PC-3 (cell line): ENCODE measurements at regions not wholly inside any gene's neighbourhood (a gene's known extent, or its start where the extent isn't known, plus 50 kb on each side); places are given as distances from the start of the nearest gene placed in this dataset.

Experiments used
- ATAC-seq: fragments of 200-7000 bp; cut with Tn5 transposase; 2 replicates; pipeline ENCODE4 v1.9.1; 2020; ENCODE audit warnings: mild to moderate bottlenecking, moderate library complexity
- BruUV-seq: library from RNA; stranded (reverse); fragments of 400-500 nt; replicated peaks from 2 replicates; lab custom pipeline; 2021; lab: Mats Ljungman, UMichigan
- CTCF ChIA-PET: fragments of 300-600 bp; sonication (Branson Sonifier 250); formaldehyde crosslinking; loops from one replicate; lab custom pipeline; 2022; ENCODE audit warnings: antibody characterized with exemption; lab: Charles Lee
- POLR2A ChIA-PET: fragments of 300-600 bp; sonication (Branson Sonifier 250); formaldehyde crosslinking; loops from one replicate; lab custom pipeline; 2022; ENCODE audit warnings: antibody characterized with exemption; ENCODE audit not compliant: unreplicated experiment; lab: Charles Lee
- DNase-seq: peaks from one replicate; pipeline ENCODE4 v3.0.0-alpha.2; 2015
- H2AFZ ChIP-seq: fragments of 300-600 bp; sonication (generic); 2 replicates; pipeline ENCODE4 v1.6.0; 2016; ENCODE audit warnings: antibody characterized with exemption, low read length
- H3F3A ChIP-seq: fragments of 300-600 bp; sonication (generic); one replicate; pipeline ENCODE4 v1.6.0; 2017; ENCODE audit warnings: antibody characterized with exemption, low read length, control low read depth, mild to moderate bottlenecking; ENCODE audit not compliant: unreplicated experiment
- H3K27ac ChIP-seq: fragments of 300-600 bp; sonication (generic); 2 replicates; pipeline ENCODE4 v1.5.1; 2016; ENCODE audit warnings: mild to moderate bottlenecking, low read length
- H3K27me3 ChIP-seq: fragments of 300-600 bp; sonication (generic); 2 replicates; pipeline ENCODE4 v1.6.1; 2016; ENCODE audit warnings: low read length, mixed read lengths
- H3K36me3 ChIP-seq: fragments of 300-600 bp; sonication (generic); 2 replicates; pipeline ENCODE4 v1.6.1; 2016; ENCODE audit warnings: low read depth, mixed run types, low read length, mixed read lengths
- H3K4me1 ChIP-seq: fragments of 300-600 bp; sonication (generic); 2 replicates; pipeline ENCODE4 v1.5.1; 2016; ENCODE audit warnings: low read length; ENCODE audit not compliant: insufficient read depth
- H3K4me2 ChIP-seq: fragments of 300-600 bp; sonication (generic); 2 replicates; pipeline ENCODE4 v1.6.0; 2016; ENCODE audit warnings: low read length
- H3K4me3 ChIP-seq: fragments of 300-600 bp; sonication (generic); 2 replicates; pipeline ENCODE4 v1.5.1; 2016; ENCODE audit warnings: mild to moderate bottlenecking, low read length, mixed read lengths
- H3K79me2 ChIP-seq: fragments of 300-600 bp; sonication (generic); 2 replicates; pipeline ENCODE4 v1.6.1; 2017; ENCODE audit warnings: low read length, mixed read lengths
- H3K9ac ChIP-seq: fragments of 300-600 bp; sonication (generic); 2 replicates; pipeline ENCODE4 v1.6.0; 2016; ENCODE audit warnings: mild to moderate bottlenecking, low read length
- H3K9me2 ChIP-seq: fragments of 300-600 bp; sonication (generic); replicated peaks from 2 replicates; pipeline ENCODE4 v1.6.1; 2016; ENCODE audit warnings: mixed run types, low read length, mixed read lengths
- H3K9me3 ChIP-seq: fragments of 300-600 bp; sonication (generic); 2 replicates; pipeline ENCODE4 v1.6.1; 2016; ENCODE audit warnings: low read length, mixed read lengths
- H4K20me1 ChIP-seq: fragments of 300-600 bp; sonication (generic); 2 replicates; pipeline ENCODE4 v1.6.1; 2016; ENCODE audit warnings: low read length, mixed read lengths
- EZH2 ChIP-seq: fragments of 300-600 bp; sonication (generic); IDR thresholded peaks from one replicate; pipeline ENCODE4 v1.6.1; 2017; ENCODE audit warnings: antibody characterized with exemption, mild to moderate bottlenecking, low read length; ENCODE audit not compliant: unreplicated experiment
- EZH2phosphoT487 ChIP-seq: fragments of 300-600 bp; sonication (generic); IDR thresholded peaks from 2 replicates; pipeline ENCODE4 v1.6.1; 2018; ENCODE audit warnings: mild to moderate bottlenecking, antibody characterized with exemption, low read length, borderline replicate concordance
- intact Hi-C: fragments of 100-400 bp; cut with micrococcal nuclease; formaldehyde crosslinking; loops from 2 replicates; pipeline ENCODE4 v1.9.0; 2023
- TF ChIP-seq, protein P1 (sequence below): fragments of 300-600 bp; sonication (generic); conservative IDR thresholded peaks from 2 replicates; pipeline ENCODE4 v1.5.1; 2017; ENCODE audit warnings: antibody characterized with exemption, low read depth, mild to moderate bottlenecking, low read length

GRCh38 chr13:111539252-111539651 is 218.8 kb downstream of the TEX29 start:
- intact Hi-C loops = no loop called here
- Histone ChIP-seq H3K27ac (no peak overlapping the region), H3K4me2 (no peak overlapping the region), H3K9me2 (no peaks in the 10 kb centered on the region), H3K36me3 (no peaks in the 10 kb centered on the region), H2AFZ (no peak overlapping the region), H4K20me1 (no peaks in the 10 kb centered on the region), H3K79me2 (no peaks in the 10 kb centered on the region), H3K4me3 (no peak overlapping the region), H3F3A (no peaks in the 10 kb centered on the region), H3K9ac (no peak overlapping the region), H3K27me3 (peaks cover 74% of the 10 kb centered on the region), H3K4me1 (no peaks in the 10 kb centered on the region), H3K9me3 (no peaks in the 10 kb centered on the region)
- TF ChIP-seq EZH2phosphoT487 (no peak), EZH2 (no peak)
- TF ChIP-seq, protein P1, sequence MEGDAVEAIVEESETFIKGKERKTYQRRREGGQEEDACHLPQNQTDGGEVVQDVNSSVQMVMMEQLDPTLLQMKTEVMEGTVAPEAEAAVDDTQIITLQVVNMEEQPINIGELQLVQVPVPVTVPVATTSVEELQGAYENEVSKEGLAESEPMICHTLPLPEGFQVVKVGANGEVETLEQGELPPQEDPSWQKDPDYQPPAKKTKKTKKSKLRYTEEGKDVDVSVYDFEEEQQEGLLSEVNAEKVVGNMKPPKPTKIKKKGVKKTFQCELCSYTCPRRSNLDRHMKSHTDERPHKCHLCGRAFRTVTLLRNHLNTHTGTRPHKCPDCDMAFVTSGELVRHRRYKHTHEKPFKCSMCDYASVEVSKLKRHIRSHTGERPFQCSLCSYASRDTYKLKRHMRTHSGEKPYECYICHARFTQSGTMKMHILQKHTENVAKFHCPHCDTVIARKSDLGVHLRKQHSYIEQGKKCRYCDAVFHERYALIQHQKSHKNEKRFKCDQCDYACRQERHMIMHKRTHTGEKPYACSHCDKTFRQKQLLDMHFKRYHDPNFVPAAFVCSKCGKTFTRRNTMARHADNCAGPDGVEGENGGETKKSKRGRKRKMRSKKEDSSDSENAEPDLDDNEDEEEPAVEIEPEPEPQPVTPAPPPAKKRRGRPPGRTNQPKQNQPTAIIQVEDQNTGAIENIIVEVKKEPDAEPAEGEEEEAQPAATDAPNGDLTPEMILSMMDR = no peak
- ATAC-seq = no peak
- DNase-seq = no peak
- CTCF ChIA-PET = no interaction called here
- POLR2A ChIA-PET = no interaction called here
- BruUV-seq = no TSS peak

GRCh38 chr13:111539791-111540446 is 219.5 kb downstream of the TEX29 start:
- Histone ChIP-seq H3K9me3 (no peaks in the 10 kb centered on the region), H3K4me3 (no peak overlapping the region), H2AFZ (no peak overlapping the region), H3K27me3 (peaks cover 69% of the 10 kb centered on the region), H3K4me2 (no peak overlapping the region), H3K27ac (no peak overlapping the region), H3F3A (no peaks in the 10 kb centered on the region), H4K20me1 (no peaks in the 10 kb centered on the region), H3K36me3 (no peaks in the 10 kb centered on the region), H3K4me1 (no peaks in the 10 kb centered on the region), H3K9ac (no peak overlapping the region), H3K9me2 (no peaks in the 10 kb centered on the region), H3K79me2 (no peaks in the 10 kb centered on the region)
- ChIA-PET POLR2A (no interaction called here), CTCF (no interaction called here)
- no TSS peak for BruUV-seq
- intact Hi-C loops = no loop called here
- TF ChIP-seq EZH2phosphoT487 (no peak), EZH2 (no peak)
- TF ChIP-seq, protein P1 = no peak
- DNase-seq (no peak), ATAC-seq (no peak)

- ChIA-PET CTCF (no interaction called here), POLR2A (no interaction called here)
- DNase-seq (no peak), ATAC-seq (no peak)
- H3K36me3 ChIP-seq = no peaks in the 10 kb centered on the region
- H2AFZ ChIP-seq = no peak overlapping the region
- no peaks in the 10 kb centered on the region for H3F3A ChIP-seq
- no peak overlapping the region for H3K4me2 ChIP-seq
- intact Hi-C loops = no loop called here
- H4K20me1 ChIP-seq = no peaks in the 10 kb centered on the region
- TF ChIP-seq EZH2phosphoT487 = no peak
- TF ChIP-seq, protein P1 = no peak
- no peak for TF ChIP-seq EZH2
- H3K4me1 ChIP-seq = no peaks in the 10 kb centered on the region
- BruUV-seq = no TSS peak
- H3K9me3 ChIP-seq = no peaks in the 10 kb centered on the region
- no peak overlapping the region for H3K4me3 ChIP-seq
- H3K27me3 ChIP-seq = peaks cover 63% of the 10 kb centered on the region
- no peak overlapping the region for H3K27ac ChIP-seq
- no peaks in the 10 kb centered on the region for H3K9me2 ChIP-seq
- no peak overlapping the region for H3K9ac ChIP-seq
- H3K79me2 ChIP-seq = no peaks in the 10 kb centered on the region
These were observed 220.0 kb downstream of the TEX29 start for GRCh38 chr13:111540486-111540885.
